Bronchial epithelial cell (primary cell): ENCODE measurements at regions not wholly inside any gene's neighbourhood (a gene's known extent, or its start where the extent isn't known, plus 50 kb on each side); places are given as distances from the start of the nearest gene placed in this dataset.

Experiments
- DNase-seq: peaks from one replicate; pipeline ENCODE4 v3.0.0-alpha.2; 2010; ENCODE audit warnings: low read depth
- FAIRE-seq: peaks from 2 replicates; lab custom pipeline; 2011; peaks lifted over from hg19 to GRCh38; lab: Jason Lieb, UNC
- H3K27me3 ChIP-seq: 2 replicates; pipeline ENCODE4 v1.5.1; 2011; ENCODE audit warnings: low read length; ENCODE audit not compliant: control insufficient read depth, insufficient read depth
- H3K36me3 ChIP-seq: 2 replicates; pipeline ENCODE4 v1.5.1; 2011; ENCODE audit warnings: low read length; ENCODE audit not compliant: control insufficient read depth, insufficient read depth
- H3K4me3 ChIP-seq: 2 replicates; pipeline ENCODE4 v1.5.1; 2011; ENCODE audit warnings: mild to moderate bottlenecking, low read depth, low read length, control low read depth
- TF ChIP-seq, protein P1 (sequence below): IDR thresholded peaks from 2 replicates; pipeline ENCODE4 v1.5.1; 2011; ENCODE audit warnings: mild to moderate bottlenecking, moderate library complexity, low read length, control low read depth, inconsistent platforms; ENCODE audit not compliant: insufficient read depth, severe bottlenecking

DNA sequence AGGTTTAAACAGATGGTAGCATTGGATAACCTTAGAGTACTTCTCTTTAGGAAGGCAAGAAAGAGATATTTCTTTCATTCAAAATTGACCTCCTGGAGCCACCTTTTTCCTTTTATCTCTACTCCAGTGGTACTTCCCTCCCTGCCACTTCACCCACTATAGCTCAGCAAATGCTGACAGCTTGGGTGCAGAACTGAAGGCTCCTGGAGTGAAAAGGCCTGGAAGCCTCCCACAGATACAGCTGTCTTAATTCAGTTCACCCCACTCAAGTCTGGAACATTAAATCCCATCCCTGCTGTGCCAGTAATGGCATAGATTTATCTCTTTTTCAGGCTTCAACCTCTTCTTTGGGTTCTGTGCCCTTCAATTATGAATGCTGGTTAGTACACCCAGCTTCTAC lies 140.3 kb downstream of the NEDD1 start:
- no peaks in the 10 kb centered on the region for H3K27me3 ChIP-seq
- FAIRE-seq, result no peak

DNA sequence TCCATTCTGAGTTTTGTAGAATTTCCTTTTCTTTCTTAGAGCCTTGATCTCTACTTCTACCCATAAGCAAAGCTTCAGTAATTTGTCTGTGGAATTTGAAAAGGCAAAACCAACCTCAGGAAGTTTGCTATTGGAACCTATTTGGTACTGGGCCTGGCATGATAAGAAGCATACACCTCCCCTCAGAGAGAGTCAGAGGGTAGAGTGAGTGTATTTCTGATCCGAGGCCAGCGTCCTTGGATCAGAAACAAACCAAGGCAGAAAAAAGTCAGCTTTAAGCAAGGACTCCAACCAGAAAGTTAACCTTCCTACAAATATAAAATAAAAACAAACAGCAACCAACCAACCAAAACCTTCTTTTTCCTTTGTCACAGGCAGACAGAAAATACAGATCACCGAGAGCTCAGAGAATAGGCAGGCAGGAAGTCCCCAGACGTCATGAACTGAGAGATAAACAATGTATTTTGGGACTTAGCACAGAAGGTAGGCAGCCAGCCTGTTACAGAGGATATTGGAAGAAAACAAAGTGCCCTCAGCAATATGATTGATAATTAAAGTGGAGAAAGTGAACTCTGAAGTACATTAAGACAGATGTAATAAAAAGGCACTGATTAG lies 141.5 kb downstream of the NEDD1 start:
- Histone ChIP-seq H3K27me3 (no peaks in the 10 kb centered on the region), H3K36me3 (no peaks in the 10 kb centered on the region), H3K4me3 (no peak overlapping the region)
- TF ChIP-seq, protein P1, sequence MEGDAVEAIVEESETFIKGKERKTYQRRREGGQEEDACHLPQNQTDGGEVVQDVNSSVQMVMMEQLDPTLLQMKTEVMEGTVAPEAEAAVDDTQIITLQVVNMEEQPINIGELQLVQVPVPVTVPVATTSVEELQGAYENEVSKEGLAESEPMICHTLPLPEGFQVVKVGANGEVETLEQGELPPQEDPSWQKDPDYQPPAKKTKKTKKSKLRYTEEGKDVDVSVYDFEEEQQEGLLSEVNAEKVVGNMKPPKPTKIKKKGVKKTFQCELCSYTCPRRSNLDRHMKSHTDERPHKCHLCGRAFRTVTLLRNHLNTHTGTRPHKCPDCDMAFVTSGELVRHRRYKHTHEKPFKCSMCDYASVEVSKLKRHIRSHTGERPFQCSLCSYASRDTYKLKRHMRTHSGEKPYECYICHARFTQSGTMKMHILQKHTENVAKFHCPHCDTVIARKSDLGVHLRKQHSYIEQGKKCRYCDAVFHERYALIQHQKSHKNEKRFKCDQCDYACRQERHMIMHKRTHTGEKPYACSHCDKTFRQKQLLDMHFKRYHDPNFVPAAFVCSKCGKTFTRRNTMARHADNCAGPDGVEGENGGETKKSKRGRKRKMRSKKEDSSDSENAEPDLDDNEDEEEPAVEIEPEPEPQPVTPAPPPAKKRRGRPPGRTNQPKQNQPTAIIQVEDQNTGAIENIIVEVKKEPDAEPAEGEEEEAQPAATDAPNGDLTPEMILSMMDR, result no peak
- no peak for FAIRE-seq
- DNase-seq, result no peak

More for the DNA sequence above, 140.3 kb downstream of the NEDD1 start:
- H3K4me3 ChIP-seq, result no peak overlapping the region
- no peaks in the 10 kb centered on the region for H3K36me3 ChIP-seq
- TF ChIP-seq, protein P1, result no peak
- DNase-seq, result no peak

DNA sequence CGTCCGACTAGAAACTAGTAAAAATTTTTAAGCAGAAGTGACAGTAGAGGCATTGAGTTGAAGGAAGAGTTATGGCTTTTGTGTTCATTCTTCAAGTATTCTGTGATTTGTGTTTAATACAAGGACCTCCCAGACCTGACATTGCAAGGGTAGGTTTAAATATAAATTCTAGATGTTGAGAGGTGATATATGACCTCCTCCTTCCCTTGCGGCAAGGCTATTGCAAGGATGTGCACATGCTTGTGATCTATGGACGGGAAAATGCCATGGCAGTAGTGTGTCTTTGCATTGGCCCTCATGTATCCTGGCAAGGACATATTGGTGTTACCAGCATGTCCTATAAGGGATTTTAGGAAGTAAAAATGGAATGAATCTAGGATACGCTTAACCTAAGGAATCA lies 143.5 kb downstream of the NEDD1 start:
- H3K4me3 ChIP-seq, result no peak overlapping the region
- TF ChIP-seq, protein P1, result no peak
- DNase-seq (no peak), FAIRE-seq (no peak)
- no peaks in the 10 kb centered on the region for H3K27me3 ChIP-seq
- no peaks in the 10 kb centered on the region for H3K36me3 ChIP-seq

DNA sequence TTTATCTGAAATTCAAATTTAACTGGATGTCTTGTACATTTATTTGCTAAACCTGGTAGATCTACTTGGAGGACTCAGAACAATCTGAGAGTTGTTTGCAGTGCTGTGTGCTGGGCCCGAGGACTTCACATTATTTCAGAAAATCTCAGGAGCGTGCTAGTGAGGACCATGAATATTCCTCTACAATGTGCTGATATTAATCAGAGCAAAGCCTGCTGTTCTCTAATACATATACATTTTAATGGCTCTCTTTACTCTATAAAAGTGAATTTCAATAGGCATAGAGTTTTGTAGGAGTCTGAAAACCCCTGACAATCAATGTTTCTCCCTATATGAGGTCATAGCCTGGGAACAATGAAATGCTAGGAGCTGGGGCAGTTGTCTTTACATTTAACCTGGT lies 144.3 kb downstream of the NEDD1 start:
- Histone ChIP-seq H3K4me3 (no peak overlapping the region), H3K27me3 (no peaks in the 10 kb centered on the region), H3K36me3 (no peaks in the 10 kb centered on the region)
- TF ChIP-seq, protein P1, result no peak
- DNase-seq (no peak), FAIRE-seq (no peak)

- TF ChIP-seq, protein P1, result no peak
- H3K4me3 ChIP-seq, result no peak overlapping the region
- no peaks in the 10 kb centered on the region for H3K36me3 ChIP-seq
- no peaks in the 10 kb centered on the region for H3K27me3 ChIP-seq
- FAIRE-seq (no peak), DNase-seq (no peak)
These were observed 154.1 kb downstream of the NEDD1 start for GRCh38 chr12:97061171-97061570.

DNA sequence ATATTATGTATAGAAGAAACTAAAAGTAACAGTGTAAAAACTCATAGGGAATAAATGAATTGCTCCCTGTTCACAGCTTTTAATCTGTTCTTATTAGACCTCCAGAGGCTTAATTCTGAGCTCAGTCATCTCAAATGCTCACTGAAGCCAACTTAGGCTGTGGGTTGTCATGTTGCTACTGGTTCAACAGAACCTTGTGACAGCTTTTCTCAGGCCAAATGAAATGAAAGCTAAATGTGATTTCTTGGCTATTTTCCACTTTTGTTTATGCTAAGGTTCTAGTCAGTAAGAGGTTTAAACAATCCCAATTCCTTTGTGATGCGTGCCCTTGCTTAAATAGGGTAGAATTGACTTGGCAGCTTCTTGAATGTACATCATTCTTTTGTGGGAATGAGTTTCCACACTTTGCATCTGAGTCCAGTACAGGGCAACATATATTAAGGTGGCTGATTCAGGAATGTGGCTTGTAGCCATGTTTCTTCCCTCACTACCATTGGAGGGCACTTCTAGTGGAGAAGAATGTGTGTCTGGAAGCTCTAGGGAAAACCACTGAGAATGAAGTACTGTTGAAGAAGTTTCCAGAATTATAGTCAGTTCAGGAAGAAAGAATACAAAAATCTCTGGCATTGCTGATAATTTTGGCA lies 156.4 kb downstream of the NEDD1 start:
- TF ChIP-seq, protein P1, result no peak
- DNase-seq (no peak), FAIRE-seq (no peak)
- Histone ChIP-seq H3K4me3 (no peak overlapping the region), H3K36me3 (no peaks in the 10 kb centered on the region), H3K27me3 (no peaks in the 10 kb centered on the region)
